Activated naive CD4-positive, alpha-beta T cell treated with anti-CD3 and anti-CD28 coated beads, Interleukin-2, amount 50 U/mL, for 16 hours (primary cell): ENCODE measurements at regions not wholly inside any gene's neighbourhood (a gene's known extent, or its start where the extent isn't known, plus 50 kb on each side); places are given as distances from the start of the nearest gene placed in this dataset.

Experiments
- DNase-seq: peaks from one replicate; pipeline ENCODE4 v3.0.0-alpha.2; 2020

GRCh38 chrX:58051346-58051745 is 141.1 kb upstream of the ZXDA start:
- DNase-seq = no peak

GRCh38 chrX:58044130-58044529 is 133.9 kb upstream of the ZXDA start:
- DNase-seq = no peak

GRCh38 chrX:58025979-58026378 is 115.7 kb upstream of the ZXDA start:
- DNase-seq = peak; percentile 13

- no peak for DNase-seq
Observed at GRCh38 chrX:57985951-57986350, 75.7 kb upstream of the ZXDA start.

GRCh38 chrX:57984620-57985019 is 74.4 kb upstream of the ZXDA start:
- DNase-seq = no peak

- no peak for DNase-seq
Observed at GRCh38 chrX:57977992-57978391, 67.7 kb upstream of the ZXDA start.

GRCh38 chrX:57964975-57965374 is 54.7 kb upstream of the ZXDA start:
- DNase-seq = no peak
